Colonic mucosa (tissue), 4 donors: ENCODE measurements at regions not wholly inside any gene's neighbourhood (a gene's known extent, or its start where the extent isn't known, plus 50 kb on each side); places are given as distances from the start of the nearest gene placed in this dataset.

Experiments
- DNase-seq: peaks from one replicate; pipeline ENCODE4 v3.0.0-alpha.2; 2020
- H3K27ac ChIP-seq: fragments of 200-600 bp; one replicate; pipeline ENCODE4 v1.8.0; 2021
- H3K27me3 ChIP-seq: fragments of 200-600 bp; one replicate; pipeline ENCODE4 v1.8.0; 2021
- H3K36me3 ChIP-seq: fragments of 200-600 bp; one replicate; pipeline ENCODE4 v1.8.0; 2021
- H3K4me1 ChIP-seq: fragments of 200-600 bp; one replicate; pipeline ENCODE4 v1.8.0; 2021; ENCODE audit warnings: mild to moderate bottlenecking
- H3K4me3 ChIP-seq: fragments of 200-600 bp; one replicate; pipeline ENCODE4 v1.8.0; 2021
- H3K9ac ChIP-seq, 2 donors: one replicate each; pipeline ENCODE4 v1.7.0; 2013; ENCODE audit warnings: control low read depth in 2 of 2, low read depth in 2 of 2, low read length in 2 of 2
- H3K9me3 ChIP-seq: fragments of 200-600 bp; one replicate; pipeline ENCODE4 v1.8.0; 2021
- CTCF ChIP-seq: fragments of 200-600 bp; IDR thresholded peaks from one replicate; pipeline ENCODE4 v1.8.0; 2022; ENCODE audit warnings: antibody characterized with exemption, mild to moderate bottlenecking
- intact Hi-C: fragments of 100-400 bp; cut with DNase I; formaldehyde crosslinking; loops from one replicate; pipeline ENCODE4 v1.14.1; 2022
- donor health status: healthy.
- donor health status: DM: no; HTN: no; CAD: no.
- donor health status: DM: no; HTN: no; CAD: no.

DNA sequence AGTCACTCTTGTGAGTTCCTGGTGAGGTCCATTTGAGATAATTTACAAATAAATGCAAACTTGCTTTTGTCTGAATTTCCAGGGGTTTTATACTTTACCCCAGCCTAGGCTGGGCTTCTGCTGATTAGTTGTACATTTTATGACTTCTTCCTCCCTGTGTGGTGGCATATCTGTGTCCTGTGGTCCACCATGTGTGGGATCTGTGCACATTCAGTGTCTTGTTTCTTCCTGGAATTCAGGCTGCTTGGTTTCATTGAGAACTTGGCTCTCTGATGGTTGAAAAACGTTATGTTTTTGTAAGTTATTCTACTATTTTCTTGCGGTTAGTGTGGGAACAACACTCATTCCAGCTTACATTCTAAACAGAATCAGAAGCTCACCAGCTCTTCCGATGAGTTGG lies 523.4 kb upstream of the PFKP start:
- H3K4me1 ChIP-seq, result no peaks in the 10 kb centered on the region
- H3K36me3 ChIP-seq, result no peaks in the 10 kb centered on the region
- intact Hi-C loops, result no loop called here
- no peak for DNase-seq
- H3K27me3 ChIP-seq, result no peaks in the 10 kb centered on the region
- H3K9me3 ChIP-seq, result no peaks in the 10 kb centered on the region
- TF ChIP-seq CTCF, result no peak
- no peak overlapping the region for H3K27ac ChIP-seq
- H3K9ac ChIP-seq, result no peak overlapping the region
- H3K4me3 ChIP-seq, result no peak overlapping the region

GRCh38 chr10:2543142-2543886 lies 524.0 kb upstream of the PFKP start:
- H3K27me3 ChIP-seq, result no peaks in the 10 kb centered on the region
- TF ChIP-seq CTCF, result no peak
- intact Hi-C loops, result no loop called here
- H3K4me1 ChIP-seq, result no peaks in the 10 kb centered on the region
- DNase-seq, result no peak
- no peaks in the 10 kb centered on the region for H3K9me3 ChIP-seq
- no peak overlapping the region for H3K9ac ChIP-seq
- no peak overlapping the region for H3K27ac ChIP-seq
- H3K4me3 ChIP-seq, result no peak overlapping the region
- H3K36me3 ChIP-seq, result no peaks in the 10 kb centered on the region

DNA sequence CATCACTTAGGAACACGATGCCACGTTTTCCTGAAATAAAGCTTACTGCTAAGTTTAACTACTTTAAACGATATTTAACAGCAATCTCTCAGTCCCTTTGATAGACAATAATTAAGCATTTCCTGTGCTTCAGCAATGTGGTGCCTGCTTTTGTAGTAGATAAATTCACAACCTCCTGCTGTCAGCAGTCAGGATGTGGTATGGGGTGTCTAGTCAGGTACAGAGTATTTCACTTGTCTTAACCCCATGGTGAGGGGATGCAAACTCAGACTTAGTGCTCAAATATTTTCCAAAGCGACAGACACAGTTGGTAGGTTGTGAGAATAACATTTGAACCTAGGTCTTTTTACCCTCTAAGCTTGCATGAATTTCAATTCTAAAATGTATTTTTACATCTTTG lies 526.2 kb upstream of the PFKP start:
- Histone ChIP-seq H3K4me1 (no peaks in the 10 kb centered on the region), H3K36me3 (no peaks in the 10 kb centered on the region), H3K9ac (no peak overlapping the region), H3K27ac (no peak overlapping the region), H3K9me3 (no peaks in the 10 kb centered on the region), H3K27me3 (no peaks in the 10 kb centered on the region), H3K4me3 (no peak overlapping the region)
- intact Hi-C loops, result no loop called here
- DNase-seq, result no peak
- no peak for TF ChIP-seq CTCF

- Histone ChIP-seq H3K27me3 (no peaks in the 10 kb centered on the region), H3K9me3 (no peaks in the 10 kb centered on the region), H3K36me3 (no peaks in the 10 kb centered on the region), H3K4me3 (no peak overlapping the region), H3K4me1 (no peaks in the 10 kb centered on the region), H3K9ac (no peak overlapping the region), H3K27ac (no peak overlapping the region)
- DNase-seq, result no peak
- intact Hi-C loops, result no loop called here
- no peak for TF ChIP-seq CTCF
These were observed 537.4 kb upstream of the PFKP start for GRCh38 chr10:2529945-2530344.

- TF ChIP-seq CTCF, result no peak
- Histone ChIP-seq H3K4me3 (no peak overlapping the region), H3K9ac (no peak overlapping the region), H3K9me3 (no peaks in the 10 kb centered on the region), H3K27ac (no peak overlapping the region), H3K27me3 (no peaks in the 10 kb centered on the region), H3K36me3 (no peaks in the 10 kb centered on the region), H3K4me1 (no peaks in the 10 kb centered on the region)
- no peak for DNase-seq
- intact Hi-C loops, result no loop called here
These were observed 541.6 kb upstream of the PFKP start for GRCh38 chr10:2525781-2526180.
